NCI-H1092 (cell line): ENCODE measurements at regions not wholly inside any gene's neighbourhood (a gene's known extent, or its start where the extent isn't known, plus 50 kb on each side); places are given as distances from the start of the nearest gene placed in this dataset.
A peak's percentile ranks its signal among the peaks of the same experiment; 100 is the strongest.

Source experiments
- DNase-seq: peaks from one replicate; lab custom pipeline; 2025; lab: John Stamatoyannopoulos, UW

GRCh38 chr21:25422610-25423608 is 184.4 kb downstream of the MRPL39 start:
- DNase-seq: no peak

- peak; percentile 8 for DNase-seq
Observed at GRCh38 chr21:25421321-25422028, 185.8 kb downstream of the MRPL39 start.

- DNase-seq: no peak
Observed at GRCh38 chr21:25420831-25421230, 186.4 kb downstream of the MRPL39 start.

- DNase-seq: no peak
Observed at GRCh38 chr21:25416669-25417068, 190.6 kb downstream of the MRPL39 start.

- DNase-seq: no peak
Observed at GRCh38 chr21:25412100-25412499, 195.2 kb downstream of the MRPL39 start.

- no peak for DNase-seq
Observed at GRCh38 chr21:25409978-25410377, 197.3 kb downstream of the MRPL39 start.

GRCh38 chr21:25408666-25409065 is 198.6 kb downstream of the MRPL39 start:
- DNase-seq: no peak

- no peak for DNase-seq
Observed at GRCh38 chr21:25406887-25407579, 200.2 kb downstream of the MRPL39 start.

- DNase-seq: no peak
Observed at GRCh38 chr21:25405984-25406383, 201.3 kb downstream of the MRPL39 start.

- no peak for DNase-seq
Observed at GRCh38 chr21:25402134-25402961, 204.9 kb downstream of the MRPL39 start.

GRCh38 chr21:25400427-25400826 is 206.9 kb downstream of the MRPL39 start:
- DNase-seq: no peak

- no peak for DNase-seq
Observed at GRCh38 chr21:25398630-25399029, 208.7 kb downstream of the MRPL39 start.

GRCh38 chr21:25396135-25396711 is 211.1 kb downstream of the MRPL39 start:
- no peak for DNase-seq

GRCh38 chr21:25391777-25392176 is 215.5 kb downstream of the MRPL39 start:
- no peak for DNase-seq

- DNase-seq: no peak
Observed at GRCh38 chr21:25390701-25391100, 216.6 kb downstream of the MRPL39 start.

- DNase-seq: no peak
Observed at GRCh38 chr21:25387665-25388064, 219.6 kb downstream of the MRPL39 start.

- peak; percentile 45 for DNase-seq
Observed at GRCh38 chr21:25385911-25386474, 221.3 kb downstream of the MRPL39 start.

GRCh38 chr21:25385341-25385740 is 221.9 kb downstream of the MRPL39 start:
- no peak for DNase-seq

- DNase-seq: no peak
Observed at GRCh38 chr21:25384782-25385181, 222.5 kb downstream of the MRPL39 start.

GRCh38 chr21:25383545-25383944 is 223.7 kb downstream of the MRPL39 start:
- no peak for DNase-seq

- no peak for DNase-seq
Observed at GRCh38 chr21:25381936-25382452, 225.3 kb downstream of the MRPL39 start.
